Effector memory CD4-positive, alpha-beta T cell (primary cell): ENCODE measurements at regions not wholly inside any gene's neighbourhood (a gene's known extent, or its start where the extent isn't known, plus 50 kb on each side); places are given as distances from the start of the nearest gene placed in this dataset.

Experiments
- DNase-seq, 3 donors: peaks; one replicate each; pipeline ENCODE4 v3.0.0-alpha.2; 2020
- H3K27ac ChIP-seq: 2 replicates; pipeline ENCODE4 v1.7.0; 2013; ENCODE audit warnings: mild to moderate bottlenecking, low read length, moderate library complexity; ENCODE audit not compliant: insufficient read depth, poor library complexity, severe bottlenecking
- H3K27me3 ChIP-seq: replicated peaks from 2 replicates; pipeline ENCODE4 v1.7.0; 2013; ENCODE audit warnings: mild to moderate bottlenecking, low read length; ENCODE audit not compliant: insufficient read depth, control insufficient read depth, poor library complexity, severe bottlenecking
- H3K36me3 ChIP-seq: 2 replicates; pipeline ENCODE4 v1.7.0; 2013; ENCODE audit warnings: mild to moderate bottlenecking, low read length, moderate library complexity; ENCODE audit not compliant: control insufficient read depth, insufficient read depth
- H3K4me1 ChIP-seq: 2 replicates; pipeline ENCODE4 v1.7.0; 2013; ENCODE audit warnings: low read length, mild to moderate bottlenecking; ENCODE audit not compliant: control insufficient read depth, insufficient read depth, poor library complexity, severe bottlenecking
- H3K4me3 ChIP-seq: 2 replicates; pipeline ENCODE4 v1.7.0; 2013; ENCODE audit warnings: low read length, low read depth, mild to moderate bottlenecking; ENCODE audit not compliant: insufficient read depth, poor library complexity, severe bottlenecking
- H3K9me3 ChIP-seq: 2 replicates; pipeline ENCODE4 v1.7.0; 2013; ENCODE audit warnings: mild to moderate bottlenecking, low read length, moderate library complexity; ENCODE audit not compliant: control insufficient read depth

GRCh38 chrX:43469391-43470054 lies 186.6 kb upstream of the MAOA start:
- no peak for DNase-seq
- Histone ChIP-seq H3K9me3 (no peaks in the 10 kb centered on the region), H3K4me1 (no peaks in the 10 kb centered on the region), H3K27me3 (no peaks in the 10 kb centered on the region), H3K27ac (no peak overlapping the region), H3K36me3 (no peaks in the 10 kb centered on the region), H3K4me3 (no peak overlapping the region)

DNA sequence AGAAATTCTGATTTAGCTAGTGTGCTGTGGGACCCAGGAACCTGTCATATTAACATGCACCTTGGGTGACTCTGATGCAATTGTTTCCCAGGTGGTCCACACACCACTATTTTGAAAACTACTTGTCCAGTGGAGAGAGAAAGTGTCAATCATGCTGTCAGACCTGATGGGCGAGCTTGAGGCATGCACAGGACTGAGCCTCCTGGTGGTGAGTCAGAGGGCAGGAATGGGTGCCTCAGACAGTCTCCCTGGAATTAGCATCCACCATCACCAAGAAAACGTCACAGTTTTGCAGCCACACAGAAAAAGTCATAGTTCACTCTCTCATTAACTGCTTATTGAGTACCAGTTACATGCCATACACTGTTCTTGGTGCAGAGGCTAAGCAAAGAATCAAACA lies 181.8 kb upstream of the MAOA start:
- Histone ChIP-seq H3K27me3 (no peaks in the 10 kb centered on the region), H3K4me3 (no peak overlapping the region), H3K27ac (no peak overlapping the region), H3K9me3 (no peaks in the 10 kb centered on the region), H3K36me3 (no peaks in the 10 kb centered on the region), H3K4me1 (no peaks in the 10 kb centered on the region)
- no peak for DNase-seq

DNA sequence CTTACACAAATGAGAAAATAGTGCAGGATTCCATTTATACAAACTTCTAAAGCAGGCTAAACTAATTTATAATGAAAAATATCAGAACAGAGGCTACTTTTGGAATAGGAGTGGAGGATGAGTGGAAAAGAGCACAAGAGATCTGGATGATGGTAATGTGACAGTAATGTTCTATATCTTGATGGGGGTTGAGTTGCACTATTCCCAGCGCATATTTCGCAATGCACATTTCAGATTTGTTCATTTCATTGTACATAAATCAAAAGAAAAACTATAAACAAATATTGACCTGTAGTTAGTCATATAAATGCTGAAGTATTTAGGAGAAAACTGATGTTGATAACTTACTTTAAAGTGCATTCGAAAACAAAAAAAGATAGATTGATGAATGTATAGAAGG lies 177.0 kb upstream of the MAOA start:
- DNase-seq = no peak
- H3K27ac ChIP-seq = no peak overlapping the region
- no peak overlapping the region for H3K4me3 ChIP-seq
- no peaks in the 10 kb centered on the region for H3K36me3 ChIP-seq
- no peaks in the 10 kb centered on the region for H3K4me1 ChIP-seq
- H3K27me3 ChIP-seq = no peaks in the 10 kb centered on the region
- no peaks in the 10 kb centered on the region for H3K9me3 ChIP-seq

DNA sequence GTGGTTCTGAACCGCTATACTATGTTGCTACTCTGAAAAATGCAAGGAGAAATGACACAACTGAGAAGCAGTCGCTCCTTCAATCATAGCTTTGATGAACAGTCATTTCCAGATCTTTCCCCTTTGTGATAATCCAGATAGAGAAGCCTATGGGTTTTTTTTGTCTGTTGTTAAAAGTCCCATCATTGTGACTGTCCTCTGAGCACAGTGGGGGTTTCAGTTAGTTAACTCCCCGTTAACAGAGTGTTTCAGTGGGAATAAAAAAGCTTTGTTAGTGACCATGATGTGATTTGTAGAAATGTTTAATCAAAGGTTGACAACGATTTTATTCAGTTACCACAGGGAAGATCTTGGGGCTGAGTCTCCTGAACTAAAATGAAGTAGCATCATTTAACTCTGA lies 176.2 kb upstream of the MAOA start:
- Histone ChIP-seq H3K27ac (no peak overlapping the region), H3K9me3 (no peaks in the 10 kb centered on the region), H3K4me3 (no peak overlapping the region), H3K36me3 (no peaks in the 10 kb centered on the region), H3K27me3 (no peaks in the 10 kb centered on the region), H3K4me1 (no peaks in the 10 kb centered on the region)
- no peak for DNase-seq

DNA sequence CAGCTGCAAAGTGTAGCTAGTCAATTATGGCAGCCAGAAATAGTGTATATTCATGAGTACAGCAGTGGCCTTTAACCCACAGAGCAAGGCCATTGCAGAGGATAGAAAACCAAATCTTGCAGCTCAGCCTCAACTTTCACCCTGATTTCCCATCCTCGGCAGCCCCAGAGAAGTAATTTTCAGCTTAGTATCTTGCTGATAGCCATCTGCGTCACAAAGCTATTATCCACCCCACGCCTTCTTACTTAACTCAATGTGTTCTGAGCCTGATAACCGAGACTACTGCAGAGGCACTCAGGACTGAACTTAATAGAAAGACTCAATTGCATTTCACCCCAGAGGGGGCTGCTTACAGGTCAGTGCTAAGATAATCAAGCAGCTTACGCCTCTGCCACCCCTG lies 174.5 kb upstream of the MAOA start:
- Histone ChIP-seq H3K27me3 (no peaks in the 10 kb centered on the region), H3K4me1 (no peaks in the 10 kb centered on the region), H3K36me3 (no peaks in the 10 kb centered on the region), H3K9me3 (no peaks in the 10 kb centered on the region), H3K4me3 (no peak overlapping the region), H3K27ac (no peak overlapping the region)
- no peak for DNase-seq

DNA sequence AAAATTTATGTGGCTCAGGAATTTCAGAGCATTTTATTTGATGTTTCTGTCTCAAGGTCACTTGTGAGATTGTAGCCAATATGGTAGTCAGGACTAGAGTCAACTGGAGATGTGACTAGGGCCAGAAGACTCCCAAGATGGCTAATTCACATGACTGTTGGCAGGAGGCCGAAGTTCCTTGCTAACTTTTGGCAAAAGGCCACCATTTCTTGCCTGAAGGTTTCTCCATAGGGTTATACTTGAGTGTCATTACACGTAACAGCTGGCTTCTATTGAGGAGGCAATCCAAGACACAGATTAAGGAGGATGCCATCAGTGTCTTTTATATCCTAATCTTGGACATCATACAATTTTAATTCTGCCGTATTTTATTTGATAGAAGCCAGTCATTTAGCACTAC lies 162.3 kb upstream of the MAOA start:
- H3K27me3 ChIP-seq = no peaks in the 10 kb centered on the region
- no peak overlapping the region for H3K4me3 ChIP-seq
- no peaks in the 10 kb centered on the region for H3K36me3 ChIP-seq
- no peak overlapping the region for H3K27ac ChIP-seq
- no peak for DNase-seq
- H3K4me1 ChIP-seq = no peaks in the 10 kb centered on the region
- no peaks in the 10 kb centered on the region for H3K9me3 ChIP-seq

GRCh38 chrX:43500246-43500645 lies 155.9 kb upstream of the MAOA start:
- Histone ChIP-seq H3K4me1 (no peaks in the 10 kb centered on the region), H3K4me3 (no peak overlapping the region), H3K27ac (no peak overlapping the region), H3K9me3 (no peaks in the 10 kb centered on the region), H3K27me3 (no peaks in the 10 kb centered on the region), H3K36me3 (no peaks in the 10 kb centered on the region)
- no peak for DNase-seq

DNA sequence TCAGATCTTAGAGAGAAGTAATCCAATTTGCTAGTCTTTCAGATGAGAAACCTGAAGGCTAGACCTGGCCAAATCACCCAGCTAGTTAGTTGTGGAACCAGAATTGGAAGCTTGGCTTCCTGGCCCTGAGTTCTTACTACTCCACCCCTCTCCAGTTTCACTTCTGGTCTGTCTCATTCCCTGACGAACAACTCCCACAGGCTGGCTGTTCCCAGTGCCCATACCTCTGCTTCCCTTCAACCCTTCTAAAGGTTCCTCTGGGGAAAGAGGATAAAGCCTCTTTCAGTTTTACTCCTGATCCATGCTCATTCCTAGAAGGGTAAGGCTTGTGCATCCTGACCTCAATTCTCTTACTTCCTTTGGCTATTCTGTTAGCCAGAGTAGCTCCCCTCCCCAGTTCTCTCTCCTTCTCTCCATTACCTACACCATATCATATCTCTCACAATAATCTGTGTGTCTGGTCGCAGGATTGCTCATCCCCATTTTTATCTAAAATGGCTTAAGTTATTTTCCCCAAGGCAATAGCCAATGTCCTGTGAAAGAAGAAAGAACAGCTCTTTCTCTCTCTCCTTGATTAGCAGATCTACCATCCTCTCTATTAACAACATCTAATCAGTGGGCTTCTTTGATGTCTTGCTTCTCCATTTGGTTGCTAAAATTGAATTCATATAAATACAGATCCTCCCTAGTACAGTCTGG lies 155.0 kb upstream of the MAOA start:
- H3K4me1 ChIP-seq = no peaks in the 10 kb centered on the region
- H3K9me3 ChIP-seq = no peaks in the 10 kb centered on the region
- H3K36me3 ChIP-seq = no peaks in the 10 kb centered on the region
- no peak overlapping the region for H3K4me3 ChIP-seq
- H3K27ac ChIP-seq = no peak overlapping the region
- no peaks in the 10 kb centered on the region for H3K27me3 ChIP-seq
- no peak for DNase-seq

- Histone ChIP-seq H3K27ac (no peak overlapping the region), H3K4me1 (no peaks in the 10 kb centered on the region), H3K27me3 (no peaks in the 10 kb centered on the region), H3K36me3 (no peaks in the 10 kb centered on the region), H3K9me3 (no peaks in the 10 kb centered on the region), H3K4me3 (no peak overlapping the region)
- no peak for DNase-seq
Measured at GRCh38 chrX:43504394-43504793, 151.7 kb upstream of the MAOA start.

DNA sequence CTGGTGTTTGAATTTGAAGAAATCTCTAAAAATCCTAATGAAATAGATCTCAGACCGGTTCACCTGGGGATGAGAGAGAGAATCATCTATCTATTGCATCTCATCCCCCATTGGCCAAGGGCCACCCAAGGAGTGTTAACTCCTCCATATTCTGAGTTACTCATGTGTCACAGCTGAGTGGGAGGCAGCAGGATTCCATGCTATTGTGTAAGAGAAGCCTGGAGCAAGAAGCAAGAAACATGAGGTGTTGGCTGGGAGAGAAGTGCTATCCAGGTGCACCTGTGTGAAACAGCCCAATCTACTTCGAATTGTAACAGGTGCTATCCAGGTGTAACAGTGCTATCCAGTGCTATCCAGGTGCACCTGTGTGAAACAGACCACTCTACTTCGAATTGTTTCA lies 150.3 kb upstream of the MAOA start:
- no peak for DNase-seq
- no peaks in the 10 kb centered on the region for H3K4me1 ChIP-seq

More for the DNA sequence above, 150.3 kb upstream of the MAOA start:
- H3K4me3 ChIP-seq = no peak overlapping the region
- no peaks in the 10 kb centered on the region for H3K9me3 ChIP-seq
- H3K27ac ChIP-seq = no peak overlapping the region
- no peaks in the 10 kb centered on the region for H3K36me3 ChIP-seq
- no peaks in the 10 kb centered on the region for H3K27me3 ChIP-seq
